ENCODE measurements at regions not wholly inside any gene's neighbourhood (a gene's known extent, or its start where the extent isn't known, plus 50 kb on each side); places are given as distances from the start of the nearest gene placed in this dataset.

GRCh38 chr12:14066021-14066420 lies 84.6 kb upstream of the GRIN2B start:
- no peak for TF ChIP-seq CTCF (IDR thresholded peaks at IDR 0.05; ENCODE audit: insufficient read depth, low read depth, low read length)
- no peak for TF ChIP-seq EZH2 (IDR thresholded peaks at IDR 0.05; ENCODE audit: insufficient read depth, low read length)
